Bronchial epithelial cell (primary cell): ENCODE measurements at regions not wholly inside any gene's neighbourhood (a gene's known extent, or its start where the extent isn't known, plus 50 kb on each side); places are given as distances from the start of the nearest gene placed in this dataset.

ENCODE experiments used
- DNase-seq: peaks from one replicate; pipeline ENCODE4 v3.0.0-alpha.2; 2010; ENCODE audit warnings: low read depth
- FAIRE-seq: peaks from 2 replicates; lab custom pipeline; 2011; peaks lifted over from hg19 to GRCh38; lab: Jason Lieb, UNC
- H3K27me3 ChIP-seq: 2 replicates; pipeline ENCODE4 v1.5.1; 2011; ENCODE audit warnings: low read length; ENCODE audit not compliant: control insufficient read depth, insufficient read depth
- H3K36me3 ChIP-seq: 2 replicates; pipeline ENCODE4 v1.5.1; 2011; ENCODE audit warnings: low read length; ENCODE audit not compliant: control insufficient read depth, insufficient read depth
- H3K4me3 ChIP-seq: 2 replicates; pipeline ENCODE4 v1.5.1; 2011; ENCODE audit warnings: mild to moderate bottlenecking, low read depth, low read length, control low read depth
- TF ChIP-seq, protein P1 (sequence below): IDR thresholded peaks from 2 replicates; pipeline ENCODE4 v1.5.1; 2011; ENCODE audit warnings: mild to moderate bottlenecking, moderate library complexity, low read length, control low read depth, inconsistent platforms; ENCODE audit not compliant: insufficient read depth, severe bottlenecking

DNA sequence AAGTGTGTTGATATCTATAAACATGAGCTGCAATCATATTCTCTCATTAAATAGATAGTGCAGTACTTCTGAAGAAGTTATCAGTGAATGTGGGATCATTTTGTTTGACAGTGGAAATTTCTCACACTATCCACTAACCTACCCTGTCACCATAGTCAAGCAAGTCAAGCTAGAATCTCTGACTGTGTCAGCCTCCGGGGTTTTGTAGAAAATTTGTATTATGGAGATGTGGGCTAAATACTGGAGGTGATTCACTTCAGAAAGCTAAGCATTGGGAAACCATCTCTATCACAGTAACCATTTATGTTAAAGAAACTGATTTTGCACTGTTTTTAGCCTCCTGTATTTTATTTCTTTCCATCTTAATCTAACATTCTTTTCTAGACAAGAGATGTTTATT lies 126.6 kb upstream of the CREB1 start:
- DNase-seq = no peak
- TF ChIP-seq, protein P1, sequence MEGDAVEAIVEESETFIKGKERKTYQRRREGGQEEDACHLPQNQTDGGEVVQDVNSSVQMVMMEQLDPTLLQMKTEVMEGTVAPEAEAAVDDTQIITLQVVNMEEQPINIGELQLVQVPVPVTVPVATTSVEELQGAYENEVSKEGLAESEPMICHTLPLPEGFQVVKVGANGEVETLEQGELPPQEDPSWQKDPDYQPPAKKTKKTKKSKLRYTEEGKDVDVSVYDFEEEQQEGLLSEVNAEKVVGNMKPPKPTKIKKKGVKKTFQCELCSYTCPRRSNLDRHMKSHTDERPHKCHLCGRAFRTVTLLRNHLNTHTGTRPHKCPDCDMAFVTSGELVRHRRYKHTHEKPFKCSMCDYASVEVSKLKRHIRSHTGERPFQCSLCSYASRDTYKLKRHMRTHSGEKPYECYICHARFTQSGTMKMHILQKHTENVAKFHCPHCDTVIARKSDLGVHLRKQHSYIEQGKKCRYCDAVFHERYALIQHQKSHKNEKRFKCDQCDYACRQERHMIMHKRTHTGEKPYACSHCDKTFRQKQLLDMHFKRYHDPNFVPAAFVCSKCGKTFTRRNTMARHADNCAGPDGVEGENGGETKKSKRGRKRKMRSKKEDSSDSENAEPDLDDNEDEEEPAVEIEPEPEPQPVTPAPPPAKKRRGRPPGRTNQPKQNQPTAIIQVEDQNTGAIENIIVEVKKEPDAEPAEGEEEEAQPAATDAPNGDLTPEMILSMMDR = no peak
- Histone ChIP-seq H3K36me3 (no peaks in the 10 kb centered on the region), H3K27me3 (no peaks in the 10 kb centered on the region), H3K4me3 (no peak overlapping the region)
- FAIRE-seq = no peak

DNA sequence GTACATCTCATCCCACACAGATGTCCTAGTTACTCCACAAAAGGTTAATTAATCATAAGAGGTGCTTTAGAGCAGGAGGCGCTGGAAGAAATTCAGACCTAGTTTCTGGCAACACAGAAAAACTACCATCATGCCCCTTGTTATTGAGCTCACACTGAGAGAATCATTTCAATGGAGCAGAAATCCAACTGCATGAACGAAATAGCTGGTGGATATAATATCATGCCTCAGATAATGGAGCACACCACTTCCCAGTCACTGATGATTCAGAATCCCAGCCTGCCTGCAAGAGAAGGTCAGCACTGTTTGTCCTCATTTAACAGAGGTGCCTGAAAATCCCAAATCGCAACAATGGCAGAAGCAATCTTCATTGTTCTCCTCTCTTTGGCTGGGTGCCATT lies 125.8 kb upstream of the CREB1 start:
- TF ChIP-seq, protein P1 = no peak
- Histone ChIP-seq H3K36me3 (no peaks in the 10 kb centered on the region), H3K27me3 (no peaks in the 10 kb centered on the region), H3K4me3 (no peak overlapping the region)
- no peak for FAIRE-seq
- DNase-seq = no peak

DNA sequence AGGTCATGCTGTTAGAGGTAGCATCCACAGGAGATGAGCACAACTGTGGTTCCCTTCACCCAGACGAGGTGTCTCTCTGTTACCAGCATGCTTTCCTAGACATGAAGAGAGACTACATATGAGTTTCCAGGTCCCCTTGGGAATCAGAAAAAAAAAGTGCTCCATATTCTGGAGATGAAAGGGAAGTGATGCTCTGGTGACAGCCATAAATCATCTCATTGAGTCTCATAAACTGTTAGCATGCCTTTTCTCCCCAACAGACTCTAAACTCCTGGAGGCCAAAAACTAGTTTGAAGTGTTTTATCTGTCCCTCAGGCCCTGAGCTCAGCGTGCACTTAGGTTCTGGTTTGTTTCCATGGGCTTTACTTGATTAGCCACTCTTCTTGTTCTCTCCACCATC lies 124.6 kb upstream of the CREB1 start:
- no peak for FAIRE-seq
- no peak for DNase-seq
- TF ChIP-seq, protein P1 = no peak

DNA sequence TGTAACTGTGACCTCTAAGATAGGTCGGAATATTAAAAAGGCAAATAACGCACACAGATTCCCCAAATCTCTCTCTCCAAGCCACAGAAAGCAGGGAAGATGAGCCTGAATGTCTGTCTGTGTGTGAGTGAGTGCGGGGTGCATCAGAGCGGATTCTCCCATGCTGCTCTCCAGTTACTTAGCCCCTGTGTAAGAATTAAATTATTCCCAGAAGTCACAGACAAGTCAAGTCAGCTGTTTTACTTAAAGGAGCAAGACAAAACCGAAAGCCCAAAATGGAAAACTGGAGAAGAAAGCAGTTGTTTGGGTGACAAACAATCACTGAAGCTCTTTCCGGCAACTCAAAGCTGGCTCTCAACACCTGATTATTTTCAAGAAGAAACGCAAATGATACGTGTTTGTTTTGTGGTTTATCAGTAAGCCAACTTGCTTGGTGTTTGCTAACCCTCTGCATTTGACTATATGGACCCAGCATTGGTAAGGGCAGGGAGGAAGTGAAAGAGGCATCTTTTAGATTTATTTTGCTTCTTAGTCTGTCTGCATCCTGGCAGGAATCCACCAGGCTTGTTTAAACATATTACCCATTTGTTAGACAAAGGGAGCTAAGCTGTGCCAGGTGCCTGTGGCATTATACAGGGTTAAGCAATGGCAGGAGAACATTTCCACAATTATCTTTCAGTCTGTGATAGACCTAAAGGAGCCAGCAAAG lies 121.5 kb upstream of the CREB1 start:
- Histone ChIP-seq H3K4me3 (no peak overlapping the region), H3K27me3 (no peaks in the 10 kb centered on the region), H3K36me3 (no peaks in the 10 kb centered on the region)
- DNase-seq (peak; percentile 97), FAIRE-seq (peak; percentile 47)
- TF ChIP-seq, protein P1 = no peak

More for the DNA sequence above, 124.6 kb upstream of the CREB1 start:
- H3K27me3 ChIP-seq = no peaks in the 10 kb centered on the region
- H3K4me3 ChIP-seq = no peak overlapping the region
- H3K36me3 ChIP-seq = no peaks in the 10 kb centered on the region

DNA sequence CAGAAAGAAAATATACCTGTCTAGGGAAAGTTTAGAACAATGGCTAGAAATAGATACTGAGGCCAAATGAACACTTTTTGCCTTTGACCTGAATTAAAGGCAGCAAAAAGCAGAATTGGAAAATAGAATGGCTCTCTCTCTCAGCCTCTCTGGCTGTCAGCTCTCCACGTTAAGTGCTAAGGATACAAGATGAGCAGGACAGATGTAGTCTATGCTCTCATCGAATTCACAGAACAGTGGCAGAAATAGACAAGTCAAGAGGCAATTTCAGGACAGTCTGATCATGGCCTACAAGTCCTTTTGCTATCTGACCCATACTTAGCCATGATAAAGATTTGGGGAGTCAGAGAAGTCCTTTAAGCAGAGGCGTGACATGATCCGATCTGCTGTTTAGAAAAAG lies 120.2 kb upstream of the CREB1 start:
- DNase-seq (no peak), FAIRE-seq (peak; percentile 28)
- Histone ChIP-seq H3K27me3 (no peaks in the 10 kb centered on the region), H3K4me3 (no peak overlapping the region), H3K36me3 (no peaks in the 10 kb centered on the region)
- TF ChIP-seq, protein P1 = no peak
